GM12875 (cell line): ENCODE measurements at regions not wholly inside any gene's neighbourhood (a gene's known extent, or its start where the extent isn't known, plus 50 kb on each side); places are given as distances from the start of the nearest gene placed in this dataset.

Experiments used
- H3K4me3 ChIP-seq: one replicate; pipeline ENCODE4 v1.5.1; 2011; ENCODE audit warnings: low read depth, low read length, control low read depth
- CTCF ChIP-seq: IDR thresholded peaks from 2 replicates; pipeline ENCODE4 v1.5.1; 2011; ENCODE audit warnings: low read depth, mild to moderate bottlenecking, control low read depth, inconsistent platforms, low read length, moderate library complexity, borderline replicate concordance; ENCODE audit not compliant: insufficient read depth

GRCh38 chr11:121877152-121877551 is 238.9 kb downstream of the BLID start:
- no peak for TF ChIP-seq CTCF
- H3K4me3 ChIP-seq, result no peak overlapping the region

- H3K4me3 ChIP-seq, result no peak overlapping the region
- TF ChIP-seq CTCF, result no peak
Measured at GRCh38 chr11:121873766-121874165, 242.2 kb downstream of the BLID start.

DNA sequence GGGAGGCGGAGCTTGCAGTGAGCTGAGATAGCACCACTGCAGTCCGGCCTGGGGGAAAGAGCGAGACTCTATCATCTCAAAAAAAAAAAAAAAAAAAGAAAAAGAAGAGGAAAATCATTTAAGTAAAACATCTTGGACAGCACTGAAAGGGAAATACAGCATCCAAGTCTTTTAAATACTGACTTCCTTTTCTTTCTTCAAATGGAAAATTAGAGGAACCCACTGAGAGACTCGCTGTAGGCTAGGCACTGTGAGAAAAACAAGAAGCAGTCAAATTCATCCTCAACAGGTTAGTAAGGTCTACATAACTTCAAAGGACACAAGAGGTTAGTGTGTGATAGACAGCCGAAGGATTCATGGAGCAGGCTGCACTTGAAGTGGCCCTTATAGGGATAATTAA is 243.7 kb downstream of the BLID start:
- no peak overlapping the region for H3K4me3 ChIP-seq
- no peak for TF ChIP-seq CTCF

GRCh38 chr11:121870206-121871045 is 245.6 kb downstream of the BLID start:
- TF ChIP-seq CTCF, result no peak
- H3K4me3 ChIP-seq, result no peak overlapping the region

DNA sequence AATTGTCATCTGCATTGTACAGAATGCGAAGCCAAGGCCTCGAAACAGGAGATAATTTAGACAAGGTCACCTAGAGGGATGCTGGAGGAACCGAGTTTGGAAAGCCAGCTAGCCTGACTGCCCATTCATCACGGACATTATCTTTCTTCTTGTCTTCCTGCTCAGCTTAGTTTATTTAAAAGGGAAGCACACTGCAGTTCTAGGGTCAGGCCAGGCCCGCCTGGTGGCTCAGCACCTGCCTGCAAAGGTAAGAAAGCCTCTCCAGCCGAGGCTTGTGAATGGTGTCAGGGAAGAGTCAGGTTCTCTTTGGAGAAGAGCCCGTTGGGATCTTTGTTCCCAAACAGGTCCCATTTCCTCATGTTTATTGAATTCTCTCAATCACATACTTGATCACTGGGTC is 246.5 kb downstream of the BLID start:
- H3K4me3 ChIP-seq, result no peak overlapping the region
- no peak for TF ChIP-seq CTCF

DNA sequence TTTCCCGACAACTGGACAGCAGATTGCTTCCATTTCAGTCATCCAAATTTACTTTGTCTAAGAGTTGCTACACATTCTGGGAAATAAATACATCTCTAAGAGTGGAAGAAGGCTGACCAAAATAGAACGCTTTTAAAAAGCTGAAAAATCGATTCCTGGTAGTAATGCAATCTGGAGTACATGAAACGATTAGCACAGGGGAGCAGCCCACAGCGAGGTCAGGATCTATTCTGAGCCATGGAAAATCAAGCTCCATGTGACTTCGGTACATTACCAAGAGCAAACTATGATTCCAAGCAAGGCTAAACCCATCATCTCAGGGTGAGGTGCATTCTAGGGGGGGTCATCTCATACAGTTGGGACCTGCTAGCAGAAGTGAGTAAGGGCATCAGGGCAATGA is 249.3 kb downstream of the BLID start:
- TF ChIP-seq CTCF, result no peak
- no peak overlapping the region for H3K4me3 ChIP-seq

- TF ChIP-seq CTCF, result no peak
- no peak overlapping the region for H3K4me3 ChIP-seq
Measured at GRCh38 chr11:121864660-121865059, 251.4 kb downstream of the BLID start.
